H9 (cell line): ENCODE measurements at regions not wholly inside any gene's neighbourhood (a gene's known extent, or its start where the extent isn't known, plus 50 kb on each side); places are given as distances from the start of the nearest gene placed in this dataset.

ENCODE experiments used
- DNase-seq: peaks from one replicate; pipeline ENCODE4 v3.0.0-alpha.2; 2017
- H2AFZ ChIP-seq: one replicate; pipeline ENCODE4 v1.6.1; 2013; ENCODE audit warnings: mild to moderate bottlenecking, low read length, control low read depth, moderate library complexity
- H2AK5ac ChIP-seq: 2 replicates; pipeline ENCODE4 v1.6.1; 2013; ENCODE audit warnings: low read length, control low read depth, mixed read lengths; ENCODE audit not compliant: insufficient read length
- H2BK120ac ChIP-seq: one replicate; pipeline ENCODE4 v1.6.1; 2013; ENCODE audit warnings: low read depth, mild to moderate bottlenecking, low read length, control low read depth, inconsistent platforms; ENCODE audit not compliant: poor library complexity, severe bottlenecking
- H2BK12ac ChIP-seq: 2 replicates; pipeline ENCODE4 v1.6.1; 2013; ENCODE audit warnings: low read length, control low read depth, mixed read lengths, low read depth; ENCODE audit not compliant: insufficient read length
- H2BK15ac ChIP-seq: 2 replicates; pipeline ENCODE4 v1.6.1; 2013; ENCODE audit warnings: low read depth, low read length, control low read depth
- H2BK20ac ChIP-seq: one replicate; pipeline ENCODE4 v1.6.1; 2013; ENCODE audit warnings: low read depth, mild to moderate bottlenecking, low read length, control low read depth, inconsistent platforms; ENCODE audit not compliant: poor library complexity, severe bottlenecking
- H2BK5ac ChIP-seq: 2 replicates; pipeline ENCODE4 v1.6.1; 2013; ENCODE audit warnings: low read length, control low read depth, mixed read lengths; ENCODE audit not compliant: insufficient read length
- H3K14ac ChIP-seq: 2 replicates; pipeline ENCODE4 v1.6.1; 2013; ENCODE audit warnings: low read length, control low read depth; ENCODE audit not compliant: insufficient read depth
- H3K18ac ChIP-seq: 2 replicates; pipeline ENCODE4 v1.6.1; 2013; ENCODE audit warnings: low read depth, mild to moderate bottlenecking, mixed read lengths, low read length, control low read depth; ENCODE audit not compliant: insufficient read length
- H3K23ac ChIP-seq: 2 replicates; pipeline ENCODE4 v1.6.1; 2013; ENCODE audit warnings: low read length, control low read depth, mixed read lengths, low read depth; ENCODE audit not compliant: insufficient read length
- H3K23me2 ChIP-seq: 2 replicates; pipeline ENCODE4 v1.6.1; 2013; ENCODE audit warnings: low read depth, mild to moderate bottlenecking, mixed read lengths, low read length, control low read depth; ENCODE audit not compliant: insufficient read length, poor library complexity, severe bottlenecking
- H3K27ac ChIP-seq: 2 replicates; pipeline ENCODE4 v1.5.1; 2013; ENCODE audit warnings: low read length, control low read depth, mixed read lengths, low read depth; ENCODE audit not compliant: insufficient read length
- H3K27me3 ChIP-seq: 2 replicates; pipeline ENCODE4 v1.6.1; 2013; ENCODE audit warnings: low read length, control low read depth, inconsistent platforms; ENCODE audit not compliant: insufficient read depth
- H3K4ac ChIP-seq: 2 replicates; pipeline ENCODE4 v1.6.1; 2013; ENCODE audit warnings: low read depth, mild to moderate bottlenecking, control low read depth, inconsistent platforms, low read length, moderate library complexity
- H3K4me1 ChIP-seq: 2 replicates; pipeline ENCODE4 v1.6.1; 2013; ENCODE audit warnings: low read length, control low read depth, inconsistent platforms; ENCODE audit not compliant: insufficient read depth
- H3K4me2 ChIP-seq: 2 replicates; pipeline ENCODE4 v1.6.1; 2013; ENCODE audit warnings: low read length, control low read depth, mixed read lengths; ENCODE audit not compliant: insufficient read length, insufficient read depth
- H3K56ac ChIP-seq: 2 replicates; pipeline ENCODE4 v1.6.1; 2013; ENCODE audit warnings: low read depth, mild to moderate bottlenecking, mixed read lengths, low read length, control low read depth; ENCODE audit not compliant: insufficient read length
- H3K79me1 ChIP-seq: 2 replicates; pipeline ENCODE4 v1.6.1; 2013; ENCODE audit warnings: low read depth, mild to moderate bottlenecking, moderate library complexity, low read length, control low read depth, inconsistent platforms; ENCODE audit not compliant: insufficient read depth, poor library complexity, severe bottlenecking
- H3K79me2 ChIP-seq: 2 replicates; pipeline ENCODE4 v1.6.1; 2013; ENCODE audit warnings: low read length, control low read depth, inconsistent platforms; ENCODE audit not compliant: insufficient read depth
- H3K9ac ChIP-seq: 2 replicates; pipeline ENCODE4 v1.6.1; 2013; ENCODE audit warnings: low read length, control low read depth, mixed read lengths; ENCODE audit not compliant: insufficient read length; ENCODE audit errors: extremely low read depth
- H3K9me3 ChIP-seq: one replicate; pipeline ENCODE4 v1.6.1; 2013; ENCODE audit warnings: low read depth, low read length, inconsistent platforms; ENCODE audit not compliant: control insufficient read depth
- H3T11ph ChIP-seq: one replicate; pipeline ENCODE4 v1.6.1; 2013; ENCODE audit warnings: mild to moderate bottlenecking, low read length, control low read depth, inconsistent platforms
- H4K20me1 ChIP-seq: one replicate; pipeline ENCODE4 v1.6.1; 2013; ENCODE audit not compliant: control insufficient read depth, insufficient read length, insufficient read depth
- H4K5ac ChIP-seq: 2 replicates; pipeline ENCODE4 v1.6.1; 2013; ENCODE audit warnings: low read depth, mild to moderate bottlenecking, mixed read lengths, low read length, control low read depth; ENCODE audit not compliant: insufficient read length
- H4K8ac ChIP-seq: replicated peaks from 2 replicates; pipeline ENCODE4 v1.6.1; 2013; ENCODE audit warnings: low read length, control low read depth, mixed read lengths, low read depth; ENCODE audit not compliant: insufficient read length
- H4K91ac ChIP-seq: 2 replicates; pipeline ENCODE4 v1.6.1; 2013; ENCODE audit warnings: low read depth, mild to moderate bottlenecking, moderate library complexity, mixed read lengths, low read length, control low read depth; ENCODE audit not compliant: insufficient read length
- H3K27ac Mint-ChIP-seq, 3 experiments: 2 replicates in 2 of 3; 3 replicates in 1 of 3; pipeline ENCODE4 v1.8.0; 2020 to 2021; ENCODE audit warnings: mixed read lengths in 3 of 3, mild to moderate bottlenecking in 1 of 3, moderate library complexity in 1 of 3
- H3K27me3 Mint-ChIP-seq: 2 replicates; pipeline ENCODE4 v1.8.0; 2021; ENCODE audit warnings: low read depth, mild to moderate bottlenecking, moderate library complexity, mixed read lengths
- H3K36me3 Mint-ChIP-seq, 3 experiments: 2 replicates in 2 of 3; 3 replicates in 1 of 3; pipeline ENCODE4 v1.8.0; 2020 to 2021; ENCODE audit warnings: low read depth in 3 of 3, mixed read lengths in 3 of 3; ENCODE audit not compliant: insufficient read depth in 1 of 3
- H3K4me1 Mint-ChIP-seq, 2 experiments: 2 replicates each; pipeline ENCODE4 v1.8.0; 2020; ENCODE audit warnings: mixed read lengths in 2 of 2
- H3K4me3 Mint-ChIP-seq, 2 experiments: 2 replicates in 1 of 2; 3 replicates in 1 of 2; pipeline ENCODE4 v1.8.0; 2020 to 2021; ENCODE audit warnings: mild to moderate bottlenecking in 2 of 2, mixed read lengths in 2 of 2, moderate library complexity in 1 of 2
- H3K9me3 Mint-ChIP-seq, 2 experiments: 2 replicates in 1 of 2; 3 replicates in 1 of 2; pipeline ENCODE4 v1.8.0; 2020; ENCODE audit warnings: mild to moderate bottlenecking in 2 of 2, mixed read lengths in 2 of 2, moderate library complexity in 1 of 2
- WGBS: extraction: QIAGEN DNeasy Blood & Tissue Kit; methylation state at CpG from one replicate; pipeline ENCODE4 v1.1.7; 2013; ENCODE audit warnings: missing lambda C conversion rate, low lambda C conversion rate, mixed read lengths; ENCODE audit not compliant: insufficient read length; ENCODE audit errors: extremely low coverage; 5-methylcytosine and 5-hydroxymethylcytosine counted together
- TF ChIP-seq, protein P1 (sequence below): fragments of 200-600 bp; sonication (generic); conservative IDR thresholded peaks from 3 replicates; pipeline ENCODE4 v1.8.0; 2021; ENCODE audit warnings: antibody characterized with exemption, mild to moderate bottlenecking

DNA sequence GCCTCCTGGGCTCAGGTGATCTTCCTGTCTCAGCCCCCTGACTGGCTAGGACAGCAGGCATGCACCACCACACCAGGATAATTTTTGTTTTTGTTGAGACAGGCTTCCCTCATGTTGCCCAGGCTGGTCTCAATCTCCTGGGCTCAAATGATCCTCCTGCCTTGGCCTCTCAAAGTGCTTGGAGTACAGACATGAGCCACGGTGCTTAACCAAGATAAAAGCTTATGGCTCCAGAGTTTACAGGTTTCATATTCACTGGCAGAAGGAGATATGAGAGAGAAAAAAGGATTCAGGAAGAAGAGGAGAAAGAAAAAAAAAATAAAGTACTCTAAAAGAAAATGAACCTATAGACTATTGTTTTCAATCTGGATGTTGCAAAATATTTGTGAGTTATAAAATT is 748.8 kb upstream of the NCAM2 start:
- Histone ChIP-seq H3K79me1 (no peaks in the 10 kb centered on the region), H3K79me2 (no peaks in the 10 kb centered on the region), H2BK20ac (no peak overlapping the region), H3K27me3 (no peaks in the 10 kb centered on the region), H2BK12ac (no peak overlapping the region), H2BK5ac (no peak overlapping the region), H2BK120ac (no peak overlapping the region), H3T11ph (no peak overlapping the region), H2BK15ac (no peak overlapping the region), H3K23me2 (no peaks in the 10 kb centered on the region), H2AK5ac (no peak overlapping the region), H4K8ac (no peak overlapping the region), H3K4me1 (no peaks in the 10 kb centered on the region), H3K56ac (no peak overlapping the region), H3K4ac (no peak overlapping the region), H3K4me2 (no peak overlapping the region), H3K27ac (no peak overlapping the region), H3K23ac (no peak overlapping the region), H4K20me1 (no peaks in the 10 kb centered on the region), H2AFZ (no peak overlapping the region), H3K9ac (no peak overlapping the region), H3K18ac (no peak overlapping the region), H4K5ac (no peak overlapping the region), H3K9me3 (no peaks in the 10 kb centered on the region), H4K91ac (no peak overlapping the region), H3K14ac (no peak overlapping the region)
- H3K27ac Mint-ChIP-seq, result no peak overlapping the region
- no peak for DNase-seq
- H3K27me3 Mint-ChIP-seq, result no peaks in the 10 kb centered on the region
- no CpG with 5 or more reads among the region's 1 CpG for WGBS
- peaks cover 8 to 13% of the 10 kb centered on the region in 2 experiments for H3K4me1 Mint-ChIP-seq
- no peak overlapping the region for H3K4me3 Mint-ChIP-seq
- H3K9me3 Mint-ChIP-seq, result 0 out of 5 replicates have a peak, but pooled peaks cover 0 to under 1% of the 10 kb centered on the region in 2 experiments
- H3K36me3 Mint-ChIP-seq, result no peaks in the 10 kb centered on the region
- TF ChIP-seq, protein P1, sequence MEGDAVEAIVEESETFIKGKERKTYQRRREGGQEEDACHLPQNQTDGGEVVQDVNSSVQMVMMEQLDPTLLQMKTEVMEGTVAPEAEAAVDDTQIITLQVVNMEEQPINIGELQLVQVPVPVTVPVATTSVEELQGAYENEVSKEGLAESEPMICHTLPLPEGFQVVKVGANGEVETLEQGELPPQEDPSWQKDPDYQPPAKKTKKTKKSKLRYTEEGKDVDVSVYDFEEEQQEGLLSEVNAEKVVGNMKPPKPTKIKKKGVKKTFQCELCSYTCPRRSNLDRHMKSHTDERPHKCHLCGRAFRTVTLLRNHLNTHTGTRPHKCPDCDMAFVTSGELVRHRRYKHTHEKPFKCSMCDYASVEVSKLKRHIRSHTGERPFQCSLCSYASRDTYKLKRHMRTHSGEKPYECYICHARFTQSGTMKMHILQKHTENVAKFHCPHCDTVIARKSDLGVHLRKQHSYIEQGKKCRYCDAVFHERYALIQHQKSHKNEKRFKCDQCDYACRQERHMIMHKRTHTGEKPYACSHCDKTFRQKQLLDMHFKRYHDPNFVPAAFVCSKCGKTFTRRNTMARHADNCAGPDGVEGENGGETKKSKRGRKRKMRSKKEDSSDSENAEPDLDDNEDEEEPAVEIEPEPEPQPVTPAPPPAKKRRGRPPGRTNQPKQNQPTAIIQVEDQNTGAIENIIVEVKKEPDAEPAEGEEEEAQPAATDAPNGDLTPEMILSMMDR, result no peak
